ENCODE measurements at regions not wholly inside any gene's neighbourhood (a gene's known extent, or its start where the extent isn't known, plus 50 kb on each side); places are given as distances from the start of the nearest gene placed in this dataset.

DNA sequence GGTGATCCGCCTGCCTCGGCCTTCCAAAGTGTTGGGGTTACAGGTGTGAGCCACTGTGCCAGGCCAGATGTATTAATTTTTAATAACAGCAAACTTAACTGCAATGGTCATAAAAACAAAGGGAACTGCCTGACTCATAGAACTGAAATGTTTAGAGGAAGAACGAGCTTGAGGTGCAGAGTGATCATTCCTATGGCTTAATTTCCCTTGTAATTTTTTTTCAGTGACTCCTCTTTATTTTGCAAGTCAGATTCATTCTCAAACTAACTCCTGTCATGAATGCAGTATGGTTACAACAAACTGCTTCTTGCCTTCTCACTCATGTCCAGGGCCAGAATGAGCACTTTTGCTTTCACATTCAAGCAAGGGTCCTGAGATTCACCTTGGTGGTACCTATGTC lies 231.3 kb downstream of the HAPSTR1 start:
- no peaks in the 10 kb centered on the region for H3K9me3 ChIP-seq
- no peaks in the 10 kb centered on the region for H3K36me3 ChIP-seq
- intact Hi-C loops (cut with DNase I; ENCODE audit: low total_unique reads): no loop called here
- TF ChIP-seq POLR2A (IDR thresholded peaks at IDR 0.05) (no peak), POLR2AphosphoS5 (IDR thresholded peaks at IDR 0.05) (no peak)
- TF ChIP-seq, protein P1, sequence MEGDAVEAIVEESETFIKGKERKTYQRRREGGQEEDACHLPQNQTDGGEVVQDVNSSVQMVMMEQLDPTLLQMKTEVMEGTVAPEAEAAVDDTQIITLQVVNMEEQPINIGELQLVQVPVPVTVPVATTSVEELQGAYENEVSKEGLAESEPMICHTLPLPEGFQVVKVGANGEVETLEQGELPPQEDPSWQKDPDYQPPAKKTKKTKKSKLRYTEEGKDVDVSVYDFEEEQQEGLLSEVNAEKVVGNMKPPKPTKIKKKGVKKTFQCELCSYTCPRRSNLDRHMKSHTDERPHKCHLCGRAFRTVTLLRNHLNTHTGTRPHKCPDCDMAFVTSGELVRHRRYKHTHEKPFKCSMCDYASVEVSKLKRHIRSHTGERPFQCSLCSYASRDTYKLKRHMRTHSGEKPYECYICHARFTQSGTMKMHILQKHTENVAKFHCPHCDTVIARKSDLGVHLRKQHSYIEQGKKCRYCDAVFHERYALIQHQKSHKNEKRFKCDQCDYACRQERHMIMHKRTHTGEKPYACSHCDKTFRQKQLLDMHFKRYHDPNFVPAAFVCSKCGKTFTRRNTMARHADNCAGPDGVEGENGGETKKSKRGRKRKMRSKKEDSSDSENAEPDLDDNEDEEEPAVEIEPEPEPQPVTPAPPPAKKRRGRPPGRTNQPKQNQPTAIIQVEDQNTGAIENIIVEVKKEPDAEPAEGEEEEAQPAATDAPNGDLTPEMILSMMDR (IDR thresholded peaks at IDR 0.05): no peak
- no peak for DNase-seq (ENCODE audit: low spot score in 2 of 2)
- no peaks in the 10 kb centered on the region for H3K4me1 ChIP-seq
- H3K27ac ChIP-seq: no peak overlapping the region
- H3K27me3 ChIP-seq: no peaks in the 10 kb centered on the region
- no peak overlapping the region for H3K4me3 ChIP-seq

DNA sequence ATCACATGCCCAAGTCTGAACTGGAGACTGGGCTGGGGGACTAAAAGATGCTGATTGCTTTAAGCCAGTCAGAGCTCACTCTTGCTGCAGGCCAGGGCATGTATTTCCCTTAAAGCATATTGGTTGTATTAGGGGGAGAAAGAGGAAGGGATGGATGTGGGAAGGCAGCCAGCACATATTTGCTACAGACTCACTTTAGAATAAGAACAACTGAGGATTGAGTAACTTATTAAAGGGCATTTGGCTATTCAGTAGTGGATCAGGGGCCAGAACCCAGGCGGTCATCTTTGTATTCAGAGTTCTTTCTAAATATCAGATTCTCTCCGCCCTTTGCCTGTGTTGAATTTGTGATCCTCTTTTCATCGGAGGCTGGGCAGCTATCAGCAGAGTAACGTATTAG lies 231.7 kb downstream of the HAPSTR1 start:
- Histone ChIP-seq H3K9me3 (no peaks in the 10 kb centered on the region), H3K4me3 (no peak overlapping the region), H3K27me3 (no peaks in the 10 kb centered on the region), H3K36me3 (no peaks in the 10 kb centered on the region), H3K27ac (no peak overlapping the region), H3K4me1 (no peaks in the 10 kb centered on the region)
- intact Hi-C loops (cut with DNase I; ENCODE audit: low total_unique reads): no loop called here
- TF ChIP-seq POLR2AphosphoS5 (IDR thresholded peaks at IDR 0.05) (no peak), POLR2A (IDR thresholded peaks at IDR 0.05) (no peak)
- TF ChIP-seq, protein P1 (IDR thresholded peaks at IDR 0.05): no peak
- DNase-seq (ENCODE audit: low spot score in 2 of 2): no peak

DNA sequence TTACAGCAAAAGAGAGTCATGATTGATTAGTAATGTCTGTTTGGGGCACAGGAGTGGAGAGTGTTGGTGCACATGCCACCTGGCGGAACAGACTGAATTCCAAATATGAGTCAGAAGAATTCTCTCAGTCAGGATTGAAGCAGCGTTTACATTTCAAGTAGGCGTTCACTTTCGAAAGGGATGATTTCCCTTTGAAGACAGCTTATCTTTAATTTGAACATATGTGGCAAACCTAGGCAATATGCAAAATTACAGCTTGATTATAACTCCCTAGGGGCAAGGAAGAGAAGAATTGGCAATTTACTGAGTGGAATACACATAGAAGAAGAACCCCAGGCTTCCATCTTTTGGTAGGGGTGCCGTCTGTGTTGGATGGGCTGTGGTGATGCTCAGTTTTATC lies 235.8 kb downstream of the HAPSTR1 start:
- Histone ChIP-seq H3K27ac (no peak overlapping the region), H3K9me3 (no peaks in the 10 kb centered on the region), H3K27me3 (no peaks in the 10 kb centered on the region), H3K36me3 (no peaks in the 10 kb centered on the region), H3K4me3 (no peak overlapping the region), H3K4me1 (no peaks in the 10 kb centered on the region)
- intact Hi-C loops (cut with DNase I; ENCODE audit: low total_unique reads): no loop called here
- TF ChIP-seq POLR2A (IDR thresholded peaks at IDR 0.05) (no peak), POLR2AphosphoS5 (IDR thresholded peaks at IDR 0.05) (no peak)
- TF ChIP-seq, protein P1 (IDR thresholded peaks at IDR 0.05): no peak
- DNase-seq (ENCODE audit: low spot score in 2 of 2): no peak

DNA sequence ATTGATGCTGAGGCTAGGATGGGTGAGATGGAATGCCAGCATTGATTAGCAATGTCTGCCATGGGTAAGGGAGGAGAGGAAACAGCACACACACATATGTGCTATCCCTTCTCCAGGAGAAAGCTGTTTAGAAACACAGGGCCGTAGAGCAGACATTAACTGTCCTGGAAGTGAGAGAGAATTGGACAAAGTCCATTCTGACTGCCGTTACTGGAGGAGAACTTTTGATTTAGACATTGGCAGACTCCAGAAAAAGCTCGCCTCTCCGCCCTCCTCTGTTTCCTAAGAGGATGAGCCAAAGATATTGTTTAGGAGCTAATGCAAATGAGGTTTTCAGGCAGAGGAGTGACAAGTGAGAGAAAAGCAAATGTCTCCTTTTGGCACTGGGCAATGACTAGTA lies 237.0 kb downstream of the HAPSTR1 start:
- Histone ChIP-seq H3K27me3 (no peaks in the 10 kb centered on the region), H3K36me3 (no peaks in the 10 kb centered on the region), H3K4me1 (no peaks in the 10 kb centered on the region), H3K9me3 (no peaks in the 10 kb centered on the region), H3K27ac (no peak overlapping the region), H3K4me3 (no peak overlapping the region)
- TF ChIP-seq POLR2A (IDR thresholded peaks at IDR 0.05) (no peak), POLR2AphosphoS5 (IDR thresholded peaks at IDR 0.05) (no peak)
- TF ChIP-seq, protein P1 (IDR thresholded peaks at IDR 0.05): no peak
- no peak for DNase-seq (ENCODE audit: low spot score in 2 of 2)
- intact Hi-C loops (cut with DNase I; ENCODE audit: low total_unique reads): no loop called here

- no peaks in the 10 kb centered on the region for H3K4me1 ChIP-seq
- intact Hi-C loops (cut with DNase I; ENCODE audit: low total_unique reads): no loop called here
- no peak overlapping the region for H3K4me3 ChIP-seq
- no peaks in the 10 kb centered on the region for H3K9me3 ChIP-seq
- no peaks in the 10 kb centered on the region for H3K36me3 ChIP-seq
- no peaks in the 10 kb centered on the region for H3K27me3 ChIP-seq
- no peak overlapping the region for H3K27ac ChIP-seq
- DNase-seq (ENCODE audit: low spot score in 2 of 2): no peak
- TF ChIP-seq POLR2A (IDR thresholded peaks at IDR 0.05): no peak
- TF ChIP-seq POLR2AphosphoS5 (IDR thresholded peaks at IDR 0.05): no peak
- TF ChIP-seq, protein P1 (IDR thresholded peaks at IDR 0.05): no peak
Measured at GRCh38 chr16:9330095-9330494, 238.7 kb downstream of the HAPSTR1 start.

Measured in breast epithelium (tissue), 4 donors.